ENCODE measurements at regions not wholly inside any gene's neighbourhood (a gene's known extent, or its start where the extent isn't known, plus 50 kb on each side); places are given as distances from the start of the nearest gene placed in this dataset.
"Not testable (repeated sequence)": the region's sequence is repeated elsewhere in the genome, so short reads cannot be mapped to it uniquely, and the experiment has no call there.

DNA sequence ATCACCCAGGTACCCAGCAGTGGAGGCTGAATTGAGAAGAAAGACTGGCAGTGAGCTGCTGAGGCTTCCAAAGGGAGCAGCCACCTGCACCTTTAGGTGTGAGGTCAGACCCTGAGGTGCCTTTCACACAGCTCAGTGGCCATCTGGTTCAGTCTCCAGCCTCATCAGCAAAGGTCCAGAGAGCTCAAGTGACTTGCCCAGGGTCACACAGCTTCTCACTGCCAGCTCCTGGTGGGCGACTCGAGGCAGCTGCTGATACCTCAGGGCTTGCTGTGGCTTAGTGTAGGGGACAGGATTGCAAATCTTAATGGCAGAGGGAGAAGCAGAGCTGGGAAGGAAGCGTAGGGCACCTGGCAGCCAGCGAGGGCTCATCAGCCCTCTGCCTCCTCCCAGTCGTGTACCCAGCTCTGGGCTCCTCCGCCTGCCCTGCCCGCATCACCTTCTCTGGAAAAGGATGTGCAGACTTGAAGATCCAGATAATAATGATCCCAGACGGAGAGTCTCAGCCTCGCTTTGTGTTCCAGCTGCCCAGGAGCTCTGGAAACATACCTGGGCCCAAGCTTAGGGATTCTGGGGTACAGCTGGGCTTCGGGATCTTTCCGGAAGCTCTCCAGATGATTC, 165.3 kb upstream of the GSE1 start:
- H3K27me3 Mint-ChIP-seq (ENCODE audit: low read depth), result no peaks in the 10 kb centered on the region
- no peak for ATAC-seq (replicated peaks in 1 of 2)
- no peak for DNase-seq
- H3K4me3 Mint-ChIP-seq, result no peak overlapping the region
- H3K9me3 Mint-ChIP-seq, result no peaks in the 10 kb centered on the region
- no peak overlapping the region for H3K27ac Mint-ChIP-seq
- peaks cover 15% of the 10 kb centered on the region for H3K4me1 Mint-ChIP-seq (ENCODE audit: low read depth)
- no peaks in the 10 kb centered on the region for H3K36me3 Mint-ChIP-seq (ENCODE audit: insufficient read depth in 2 of 2)

DNA sequence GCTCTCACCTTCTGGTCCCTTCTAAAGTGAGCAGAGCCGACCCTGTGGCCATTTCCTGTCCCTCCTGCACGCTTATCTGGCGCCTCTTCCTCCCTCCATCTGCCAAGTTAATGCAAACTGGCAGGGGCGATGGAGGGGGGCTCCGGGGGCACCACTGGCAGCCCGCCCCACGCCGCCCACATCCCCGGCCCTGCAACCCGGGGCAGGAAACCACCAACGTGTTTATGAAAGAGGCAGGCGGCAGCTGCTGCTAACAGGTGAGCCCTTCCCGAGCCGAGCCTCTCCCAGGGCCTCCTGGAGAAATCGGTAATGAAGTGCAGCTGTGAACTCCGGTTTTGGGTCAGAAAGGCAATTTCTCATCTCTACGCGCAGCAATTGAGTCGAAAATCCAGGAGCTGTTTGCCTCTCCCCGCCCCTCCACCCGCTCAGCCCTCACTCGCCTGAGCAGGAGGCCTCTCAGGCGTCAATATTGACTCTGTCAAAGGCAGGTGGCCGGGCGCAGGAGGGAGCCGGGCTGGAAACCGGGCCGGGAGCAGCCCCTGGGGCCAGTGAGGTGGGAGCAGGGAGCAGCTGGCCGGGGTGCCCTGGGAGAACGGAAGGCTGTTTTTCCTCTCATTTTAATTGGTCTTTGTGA, 164.4 kb upstream of the GSE1 start:
- Mint-ChIP-seq H3K4me1 (ENCODE audit: low read depth) (peaks cover 19% of the 10 kb centered on the region), H3K36me3 (ENCODE audit: insufficient read depth in 2 of 2) (no peaks in the 10 kb centered on the region), H3K27ac (no peak overlapping the region), H3K4me3 (peak overlapping the region in 1 of 2 donors; percentile 15), H3K9me3 (no peaks in the 10 kb centered on the region), H3K27me3 (ENCODE audit: low read depth) (no peaks in the 10 kb centered on the region)
- ATAC-seq (replicated peaks in 1 of 2) (peak; percentile 47 to 49), DNase-seq (peak; percentile 21 to 22)

DNA sequence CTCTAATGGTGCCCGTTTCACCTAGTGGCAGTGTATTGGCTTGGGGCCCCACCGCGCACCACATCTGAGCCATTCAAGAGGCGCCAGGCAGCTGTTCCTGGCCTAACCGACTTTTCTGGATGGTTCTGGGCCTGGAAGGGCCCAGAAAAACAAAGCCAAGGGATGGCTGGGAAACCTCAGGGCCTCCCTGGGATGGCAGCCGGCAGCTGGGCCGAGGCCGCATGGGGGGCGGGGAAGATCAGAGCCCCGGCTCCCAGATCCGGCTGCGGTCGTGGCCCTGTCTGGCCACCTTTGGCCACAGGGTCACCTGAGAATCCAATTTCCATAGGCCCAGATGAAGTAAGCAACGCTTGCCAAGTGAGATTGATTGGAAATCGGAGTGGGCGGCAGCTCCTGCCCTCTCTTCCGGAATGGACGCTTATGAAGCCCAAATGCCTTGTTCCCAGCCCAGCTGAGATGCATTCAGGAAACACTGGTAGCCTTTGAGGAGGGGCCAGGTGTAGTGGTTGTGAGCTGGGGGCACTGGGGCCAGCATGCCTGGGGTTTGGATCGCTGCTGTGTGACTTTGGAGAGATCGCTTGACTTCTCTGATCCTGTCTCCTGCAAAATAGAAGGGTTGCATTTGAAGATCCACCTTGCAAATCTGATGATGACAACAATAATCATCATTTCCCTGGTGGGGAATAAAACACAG, 163.8 kb upstream of the GSE1 start:
- Mint-ChIP-seq H3K4me1 (ENCODE audit: low read depth) (peaks cover 19% of the 10 kb centered on the region), H3K36me3 (ENCODE audit: insufficient read depth in 2 of 2) (no peaks in the 10 kb centered on the region), H3K4me3 (peak overlapping the region in 1 of 2 donors; percentile 18), H3K27me3 (ENCODE audit: low read depth) (no peaks in the 10 kb centered on the region), H3K27ac (no peak overlapping the region), H3K9me3 (no peaks in the 10 kb centered on the region)
- ATAC-seq (replicated peaks in 1 of 2), result peak; percentile 10 to 13
- DNase-seq, result no peak

DNA sequence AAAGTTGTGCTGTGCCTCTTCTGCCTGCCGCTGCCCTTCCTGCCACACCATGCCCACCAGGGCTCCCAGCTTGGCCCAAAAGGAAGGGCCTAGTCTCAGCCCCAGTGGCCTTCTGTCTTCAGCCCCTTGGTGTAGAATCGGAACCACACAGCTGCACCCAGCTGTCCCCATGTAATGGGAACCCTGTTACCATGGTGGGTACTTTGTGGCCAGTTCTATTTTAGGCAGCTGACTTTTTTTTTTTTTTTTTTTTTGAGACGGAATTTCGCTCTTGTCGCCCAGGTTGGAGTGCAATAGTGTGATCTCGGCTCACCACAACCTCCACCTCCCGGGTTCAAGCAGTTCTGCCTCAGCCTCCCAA, 163.3 kb upstream of the GSE1 start:
- Mint-ChIP-seq H3K4me3 (peak overlapping the region in 1 of 2 donors; percentile 18), H3K27ac (no peak overlapping the region), H3K9me3 (no peaks in the 10 kb centered on the region), H3K27me3 (ENCODE audit: low read depth) (no peaks in the 10 kb centered on the region), H3K36me3 (ENCODE audit: insufficient read depth in 2 of 2) (no peaks in the 10 kb centered on the region), H3K4me1 (ENCODE audit: low read depth) (peaks cover 19% of the 10 kb centered on the region)
- ATAC-seq (replicated peaks in 1 of 2), result no peak
- no peak for DNase-seq

DNA sequence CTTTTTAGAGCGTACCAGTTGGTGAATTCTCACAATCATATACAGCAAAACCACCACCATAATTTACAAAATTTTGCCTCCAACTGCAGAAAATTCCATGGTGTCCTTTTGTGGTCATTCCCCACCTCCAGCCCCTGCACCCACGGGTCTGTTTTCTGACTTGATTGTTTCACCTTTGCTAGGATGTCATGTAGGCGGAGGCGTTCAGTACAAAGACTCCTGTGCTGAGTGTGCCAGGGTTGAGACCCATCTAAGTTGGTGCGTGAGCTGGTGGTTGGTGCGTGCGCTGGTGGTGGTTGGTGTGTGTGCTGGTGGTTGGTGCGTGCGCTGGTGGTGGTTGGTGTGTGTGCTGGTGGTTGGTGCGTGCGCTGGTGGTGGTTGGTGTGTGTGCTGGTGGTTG, 162.0 kb upstream of the GSE1 start:
- peaks cover 19% of the 10 kb centered on the region for H3K4me1 Mint-ChIP-seq (ENCODE audit: low read depth)
- DNase-seq; H3K9me3 Mint-ChIP-seq; H3K27ac Mint-ChIP-seq; H3K27me3 Mint-ChIP-seq (ENCODE audit: low read depth); ATAC-seq (replicated peaks in 1 of 2); H3K4me3 Mint-ChIP-seq; H3K36me3 Mint-ChIP-seq (ENCODE audit: insufficient read depth in 2 of 2): not testable (repeated sequence)

DNA sequence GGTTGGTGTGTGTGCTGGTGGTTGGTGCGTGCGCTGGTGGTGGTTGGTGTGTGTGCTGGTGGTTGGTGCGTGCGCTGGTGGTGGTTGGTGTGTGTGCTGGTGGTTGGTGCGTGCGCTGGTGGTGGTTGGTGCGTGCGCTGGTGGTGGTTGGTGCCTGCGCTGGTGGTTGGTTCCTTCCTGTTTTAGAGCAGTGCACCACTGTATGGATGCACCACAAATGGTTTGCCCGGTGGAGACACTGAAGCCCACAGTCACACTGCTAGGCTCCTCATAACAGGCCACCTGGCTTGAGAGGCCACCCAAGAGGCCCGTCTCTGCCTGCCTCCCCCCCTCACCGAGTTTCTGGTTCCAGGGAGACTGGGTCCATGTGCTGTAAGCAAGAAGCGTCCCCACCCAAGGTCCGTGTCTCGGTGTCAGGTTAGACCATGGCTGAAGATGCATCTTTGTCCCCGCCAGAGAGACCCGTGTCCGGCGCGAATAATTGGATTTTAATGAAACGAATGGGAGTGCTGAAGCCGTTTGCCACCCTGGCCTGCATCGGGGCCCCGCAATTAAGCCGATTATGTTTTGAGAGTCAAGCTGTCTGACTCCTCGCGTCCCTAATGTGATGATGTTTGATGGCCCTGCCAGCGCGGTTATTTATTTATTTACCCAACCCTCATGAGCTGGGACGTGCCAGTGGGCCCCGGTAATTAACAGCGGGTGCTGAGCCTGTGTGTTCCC, 161.3 kb upstream of the GSE1 start:
- ATAC-seq (replicated peaks in 1 of 2) (no peak), DNase-seq (no peak)
- no peaks in the 10 kb centered on the region for H3K9me3 Mint-ChIP-seq
- no peak overlapping the region for H3K4me3 Mint-ChIP-seq
- peaks cover 19% of the 10 kb centered on the region for H3K4me1 Mint-ChIP-seq (ENCODE audit: low read depth)
- H3K27me3 Mint-ChIP-seq (ENCODE audit: low read depth), result no peaks in the 10 kb centered on the region
- no peak overlapping the region for H3K27ac Mint-ChIP-seq
- no peaks in the 10 kb centered on the region for H3K36me3 Mint-ChIP-seq (ENCODE audit: insufficient read depth in 2 of 2)

DNA sequence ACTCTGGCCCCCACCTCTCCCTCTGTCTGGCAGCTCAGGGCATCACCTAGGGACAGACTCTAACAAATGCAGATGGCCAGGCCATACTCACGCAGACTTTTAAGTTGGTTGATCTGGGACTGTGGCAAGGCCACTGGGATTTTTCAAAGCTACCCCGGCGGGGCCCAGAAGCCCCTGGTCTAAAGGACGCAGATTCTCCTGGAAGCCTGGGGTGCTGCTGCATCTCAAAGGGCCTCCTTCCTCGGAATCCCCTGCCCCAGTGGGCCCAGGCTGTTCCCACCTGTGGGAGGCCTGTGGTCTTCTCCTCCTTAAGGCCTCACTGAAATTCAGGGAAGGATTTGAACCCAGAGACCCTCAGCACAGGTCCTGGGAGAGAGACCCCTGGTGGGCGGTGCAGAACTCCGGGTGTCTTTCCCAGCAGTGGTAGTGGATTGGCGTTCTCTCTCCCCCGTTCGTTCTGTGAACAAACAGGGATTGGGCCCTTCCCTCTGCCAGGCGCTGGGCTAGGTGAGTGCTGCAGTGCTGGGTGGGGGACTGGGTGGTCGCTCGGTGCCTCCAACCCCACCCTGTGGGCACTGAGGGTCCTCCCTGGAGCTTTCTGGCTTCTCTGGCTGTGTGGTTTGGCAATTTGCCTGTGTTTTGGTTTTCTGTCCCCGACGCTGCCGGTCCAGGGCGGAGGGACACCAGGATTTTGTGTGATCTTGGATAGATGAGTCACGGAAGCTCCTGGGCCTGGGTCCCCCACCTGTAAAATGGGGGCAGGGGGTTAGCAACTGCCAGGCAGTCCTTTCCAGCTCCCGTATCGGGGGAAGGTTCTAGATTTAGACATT, 160.5 kb upstream of the GSE1 start:
- no peak for ATAC-seq (replicated peaks in 1 of 2)
- no peaks in the 10 kb centered on the region for H3K27me3 Mint-ChIP-seq (ENCODE audit: low read depth)
- DNase-seq, result no peak
- H3K36me3 Mint-ChIP-seq (ENCODE audit: insufficient read depth in 2 of 2), result no peaks in the 10 kb centered on the region
- H3K9me3 Mint-ChIP-seq, result no peaks in the 10 kb centered on the region
- H3K4me3 Mint-ChIP-seq, result no peak overlapping the region
- no peak overlapping the region for H3K27ac Mint-ChIP-seq
- peaks cover 18% of the 10 kb centered on the region for H3K4me1 Mint-ChIP-seq (ENCODE audit: low read depth)

DNA sequence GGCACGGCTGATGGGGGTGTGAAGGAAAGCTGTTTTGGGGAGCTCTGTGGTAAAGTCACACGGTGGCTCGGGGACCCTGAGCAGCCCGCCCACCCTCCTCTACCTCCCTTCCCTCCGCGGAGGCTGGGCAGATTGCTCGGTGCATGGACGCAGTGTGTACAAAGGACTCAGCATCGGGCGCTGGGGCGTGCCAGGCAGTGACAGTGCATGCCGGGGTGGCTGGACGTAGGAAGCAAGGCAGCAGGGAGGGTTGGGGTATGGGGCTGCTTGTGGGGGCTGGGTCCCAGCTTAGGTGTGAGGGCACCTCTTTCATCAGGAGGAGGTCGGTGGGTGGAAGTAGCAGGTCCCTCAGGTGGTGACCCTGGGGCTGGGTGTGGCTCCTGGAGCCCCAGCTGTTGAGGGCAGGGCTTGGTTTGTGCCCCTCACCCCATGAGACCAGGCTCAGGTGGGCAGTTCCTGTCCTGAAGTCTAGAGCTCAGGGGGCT, 159.9 kb upstream of the GSE1 start:
- H3K9me3 Mint-ChIP-seq, result no peaks in the 10 kb centered on the region
- no peak for ATAC-seq (replicated peaks in 1 of 2)
- DNase-seq, result no peak
- no peak overlapping the region for H3K27ac Mint-ChIP-seq
- no peak overlapping the region for H3K4me3 Mint-ChIP-seq
- H3K27me3 Mint-ChIP-seq (ENCODE audit: low read depth), result no peaks in the 10 kb centered on the region
- no peaks in the 10 kb centered on the region for H3K36me3 Mint-ChIP-seq (ENCODE audit: insufficient read depth in 2 of 2)
- peaks cover 11% of the 10 kb centered on the region for H3K4me1 Mint-ChIP-seq (ENCODE audit: low read depth)

DNA sequence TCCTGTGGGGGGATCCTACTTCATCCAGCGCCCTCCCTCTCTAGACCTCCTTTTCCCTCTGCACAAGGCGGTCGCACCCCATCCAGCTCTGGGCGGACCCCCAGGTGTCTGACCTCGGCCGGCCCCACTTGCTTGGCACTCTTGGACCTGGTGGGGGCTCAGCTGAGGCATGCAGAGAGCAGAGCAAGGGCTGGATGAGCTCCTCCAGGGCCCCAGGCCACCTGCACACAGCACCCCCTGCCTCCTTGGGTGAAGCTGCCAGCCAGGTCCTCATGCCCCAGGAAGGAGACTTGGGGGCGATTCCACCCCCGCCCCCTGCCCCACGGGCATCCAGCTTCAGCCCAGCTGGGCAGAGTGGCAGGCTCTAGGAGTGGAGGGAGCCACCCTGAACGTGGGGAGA, 159.4 kb upstream of the GSE1 start:
- no peaks in the 10 kb centered on the region for H3K36me3 Mint-ChIP-seq (ENCODE audit: insufficient read depth in 2 of 2)
- ATAC-seq (replicated peaks in 1 of 2) (no peak), DNase-seq (no peak)
- H3K27ac Mint-ChIP-seq, result no peak overlapping the region
- H3K4me1 Mint-ChIP-seq (ENCODE audit: low read depth), result peaks cover 7% of the 10 kb centered on the region
- no peaks in the 10 kb centered on the region for H3K9me3 Mint-ChIP-seq
- no peaks in the 10 kb centered on the region for H3K27me3 Mint-ChIP-seq (ENCODE audit: low read depth)
- no peak overlapping the region for H3K4me3 Mint-ChIP-seq

DNA sequence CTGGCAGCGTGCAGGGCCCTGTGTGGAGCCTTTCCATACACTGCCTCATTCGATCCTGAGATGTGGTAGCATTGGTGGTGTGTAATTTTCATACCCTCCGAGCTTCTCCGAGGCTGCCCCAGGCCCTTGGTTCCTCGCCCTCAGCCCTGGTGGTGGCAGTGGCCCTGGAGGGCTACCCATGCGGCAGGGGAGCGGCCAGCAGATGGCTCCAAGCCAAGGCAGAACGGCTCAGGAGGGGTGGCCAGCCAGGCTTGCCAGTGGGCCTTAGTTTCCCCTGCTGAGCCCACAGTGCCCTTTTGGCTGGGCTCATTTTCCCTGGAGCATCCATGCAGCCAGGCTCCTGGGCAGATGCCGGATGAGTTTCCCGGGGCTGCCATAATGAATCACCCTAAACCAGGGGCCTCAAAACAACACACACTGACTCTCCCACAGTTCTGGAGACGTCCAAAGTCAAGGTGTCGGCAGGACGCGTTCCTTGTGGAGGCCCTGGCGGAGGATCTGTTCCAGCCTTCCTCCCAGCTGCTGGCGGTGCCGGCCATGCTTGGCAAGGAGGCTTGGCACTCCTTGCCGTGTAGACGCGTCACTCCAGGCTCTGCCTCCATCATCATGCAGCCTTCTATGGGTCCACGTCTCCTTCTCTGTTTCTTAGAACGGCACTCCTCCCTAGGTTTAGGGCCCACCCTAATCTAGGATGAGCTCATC, 158.8 kb upstream of the GSE1 start:
- ATAC-seq (replicated peaks in 1 of 2) (no peak), DNase-seq (no peak)
- Mint-ChIP-seq H3K4me3 (no peak overlapping the region), H3K9me3 (no peaks in the 10 kb centered on the region), H3K27ac (no peak overlapping the region), H3K4me1 (ENCODE audit: low read depth) (peaks cover 4% of the 10 kb centered on the region), H3K27me3 (ENCODE audit: low read depth) (no peaks in the 10 kb centered on the region), H3K36me3 (ENCODE audit: insufficient read depth in 2 of 2) (no peaks in the 10 kb centered on the region)

DNA sequence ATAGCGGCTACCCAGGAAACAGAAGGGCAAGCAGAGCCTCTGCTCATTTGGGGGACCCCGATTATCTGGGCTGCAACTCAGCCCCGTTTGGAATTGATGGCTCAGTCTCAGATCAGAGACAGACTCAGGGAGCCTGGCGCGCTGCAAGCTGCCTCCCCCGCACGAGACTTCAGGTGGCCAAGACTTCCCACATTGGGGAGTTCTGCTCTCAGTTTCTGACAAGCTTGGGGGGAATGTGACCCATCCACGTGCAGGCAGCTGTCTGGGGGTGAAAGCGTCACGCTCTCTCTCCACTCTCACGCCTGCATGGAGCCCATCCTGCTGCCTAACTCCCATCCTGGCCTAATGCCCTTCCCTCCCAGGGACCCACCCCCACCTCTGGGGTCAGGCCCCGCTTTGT, 157.6 kb upstream of the GSE1 start:
- no peaks in the 10 kb centered on the region for H3K9me3 Mint-ChIP-seq
- H3K4me1 Mint-ChIP-seq (ENCODE audit: low read depth), result peaks cover 6% of the 10 kb centered on the region
- no peaks in the 10 kb centered on the region for H3K36me3 Mint-ChIP-seq (ENCODE audit: insufficient read depth in 2 of 2)
- peaks cover 3% of the 10 kb centered on the region for H3K27me3 Mint-ChIP-seq (ENCODE audit: low read depth)
- H3K4me3 Mint-ChIP-seq, result no peak overlapping the region
- no peak for ATAC-seq (replicated peaks in 1 of 2)
- H3K27ac Mint-ChIP-seq, result no peak overlapping the region
- no peak for DNase-seq

DNA sequence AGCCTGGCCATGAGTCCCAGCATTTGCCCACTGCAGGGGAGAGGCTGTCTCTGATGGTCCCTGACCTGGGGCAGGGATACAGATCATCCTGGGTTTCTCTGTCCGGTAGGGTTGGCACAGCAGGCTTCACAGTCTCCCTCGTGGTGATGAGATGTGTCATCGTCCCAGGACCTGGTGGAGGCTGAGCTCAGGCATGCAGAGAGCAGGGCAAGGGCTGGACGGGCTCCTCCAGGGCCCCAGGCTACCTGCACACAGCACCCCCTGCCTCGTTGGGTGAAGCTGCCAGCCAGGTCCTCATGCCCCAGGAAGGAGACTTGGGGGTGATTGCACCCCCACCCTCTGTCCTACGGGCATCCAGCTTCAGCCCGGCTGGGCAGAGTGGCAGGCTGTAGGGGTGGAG, 155.8 kb upstream of the GSE1 start:
- DNase-seq (no peak), ATAC-seq (replicated peaks in 1 of 2) (no peak)
- no peak overlapping the region for H3K27ac Mint-ChIP-seq
- H3K4me3 Mint-ChIP-seq, result no peak overlapping the region
- no peaks in the 10 kb centered on the region for H3K36me3 Mint-ChIP-seq (ENCODE audit: insufficient read depth in 2 of 2)
- peaks cover 16% of the 10 kb centered on the region for H3K27me3 Mint-ChIP-seq (ENCODE audit: low read depth)
- peaks cover 13% of the 10 kb centered on the region for H3K4me1 Mint-ChIP-seq (ENCODE audit: low read depth)
- H3K9me3 Mint-ChIP-seq, result no peaks in the 10 kb centered on the region

Measured in activated T-cell treated with anti-CD3 and anti-CD28 coated beads, Interleukin-2, amount 50 U/mL, for 72 hours (primary cell).